Stimulated activated CD4-positive, alpha-beta T cell treated with anti-CD3 and anti-CD28 coated beads, Interleukin-15, amount 100 ng/mL, for 24 hours (primary cell): ENCODE measurements at regions not wholly inside any gene's neighbourhood (a gene's known extent, or its start where the extent isn't known, plus 50 kb on each side); places are given as distances from the start of the nearest gene placed in this dataset.

Experiments
- DNase-seq: peaks from one replicate; pipeline ENCODE4 v3.0.0-alpha.2; 2020

DNA sequence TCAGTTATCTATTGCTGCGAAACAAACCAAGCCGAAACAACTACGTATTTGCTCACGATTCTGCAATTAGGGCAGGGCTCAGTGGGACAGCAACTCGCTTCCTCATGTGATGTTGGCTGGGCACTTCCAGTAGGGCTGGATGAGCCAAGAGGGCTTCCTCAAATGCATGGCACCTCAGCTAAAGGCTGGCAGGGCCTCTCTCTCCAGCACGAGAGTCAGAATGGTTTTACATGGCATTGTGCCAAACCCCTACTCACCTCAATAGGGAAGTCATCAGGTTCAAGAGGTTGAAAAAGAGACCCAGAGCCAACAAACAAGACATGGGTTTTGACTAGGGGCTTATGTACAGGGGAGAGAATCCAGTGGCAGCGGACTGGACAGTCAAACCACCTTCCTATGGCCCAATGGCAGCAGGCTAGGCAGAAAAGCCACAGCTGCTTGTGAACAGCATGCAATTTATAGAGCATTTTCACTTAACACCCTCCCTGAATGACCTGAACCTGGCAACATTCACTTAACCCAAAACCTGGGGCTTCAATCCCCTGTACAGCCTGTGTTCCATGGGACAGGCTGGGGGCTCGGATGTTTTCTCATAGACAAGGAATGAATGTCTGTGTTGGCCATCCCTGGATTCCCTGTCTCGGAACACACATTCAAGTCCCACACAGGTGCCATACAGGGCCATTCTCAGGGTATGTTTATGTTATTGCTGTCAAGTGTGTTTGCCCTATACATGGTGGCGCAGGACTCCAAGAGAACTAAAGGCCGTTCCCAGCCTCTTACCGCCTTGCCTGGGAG lies 154.2 kb upstream of the NAV2 start:
- no peak for DNase-seq

DNA sequence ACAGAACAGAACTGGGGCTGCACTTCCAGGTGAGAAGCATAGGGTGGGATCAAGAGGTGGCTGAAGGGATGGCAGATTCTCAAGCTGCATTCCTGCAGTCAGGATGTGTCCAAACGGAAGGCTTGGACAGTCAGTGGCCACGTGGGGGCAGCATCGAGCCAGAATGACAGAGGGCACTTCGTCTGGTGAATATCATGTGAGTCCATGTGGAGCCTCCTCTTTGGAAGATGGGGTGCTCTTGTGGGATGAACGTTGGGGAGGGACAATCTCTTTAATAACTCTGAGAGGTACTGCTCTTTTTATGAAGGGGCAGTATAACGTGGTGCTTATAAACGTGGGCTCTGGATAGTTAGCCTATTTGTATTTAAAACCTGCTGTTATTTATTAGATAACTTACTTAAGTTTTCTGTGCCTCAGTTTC lies 154.9 kb upstream of the NAV2 start:
- DNase-seq, result peak; percentile 84

DNA sequence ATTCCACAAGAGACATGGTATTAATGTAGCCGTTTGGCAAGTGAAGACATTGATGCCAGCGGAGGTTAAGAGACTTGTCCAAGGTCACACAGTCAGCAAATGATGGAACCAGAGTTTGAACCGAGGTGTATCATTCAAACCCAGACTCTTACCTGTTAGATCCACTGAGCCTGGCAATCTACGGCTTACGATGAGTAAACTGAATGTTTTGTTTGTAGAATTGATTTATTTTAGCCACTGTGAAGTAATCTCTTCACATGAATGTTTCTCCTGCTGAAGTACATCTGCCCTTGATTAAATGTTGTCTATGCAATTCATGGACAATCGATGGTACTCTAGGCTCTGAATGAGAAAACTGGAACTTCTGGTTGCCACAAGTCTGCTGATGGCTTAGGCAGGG lies 155.5 kb upstream of the NAV2 start:
- no peak for DNase-seq

DNA sequence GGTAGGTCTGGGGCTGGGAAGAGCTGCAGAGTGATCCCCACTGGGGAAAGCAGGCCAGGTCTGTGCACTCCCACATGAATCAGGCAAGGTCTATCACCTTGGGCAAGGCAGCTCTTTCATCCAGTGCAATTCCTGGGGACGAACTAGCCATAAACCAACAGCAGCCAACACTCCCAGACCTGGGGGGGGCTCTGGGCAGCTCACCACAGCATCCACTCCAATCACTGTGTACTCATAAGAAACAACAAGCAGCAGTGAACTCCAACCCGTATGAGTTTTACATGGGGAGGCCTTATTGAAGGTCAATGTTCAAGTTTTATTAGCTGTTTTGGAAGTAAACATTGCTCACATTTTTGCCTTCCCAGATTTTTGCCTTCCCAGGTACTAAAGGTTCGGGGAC lies 157.4 kb upstream of the NAV2 start:
- DNase-seq, result no peak

DNA sequence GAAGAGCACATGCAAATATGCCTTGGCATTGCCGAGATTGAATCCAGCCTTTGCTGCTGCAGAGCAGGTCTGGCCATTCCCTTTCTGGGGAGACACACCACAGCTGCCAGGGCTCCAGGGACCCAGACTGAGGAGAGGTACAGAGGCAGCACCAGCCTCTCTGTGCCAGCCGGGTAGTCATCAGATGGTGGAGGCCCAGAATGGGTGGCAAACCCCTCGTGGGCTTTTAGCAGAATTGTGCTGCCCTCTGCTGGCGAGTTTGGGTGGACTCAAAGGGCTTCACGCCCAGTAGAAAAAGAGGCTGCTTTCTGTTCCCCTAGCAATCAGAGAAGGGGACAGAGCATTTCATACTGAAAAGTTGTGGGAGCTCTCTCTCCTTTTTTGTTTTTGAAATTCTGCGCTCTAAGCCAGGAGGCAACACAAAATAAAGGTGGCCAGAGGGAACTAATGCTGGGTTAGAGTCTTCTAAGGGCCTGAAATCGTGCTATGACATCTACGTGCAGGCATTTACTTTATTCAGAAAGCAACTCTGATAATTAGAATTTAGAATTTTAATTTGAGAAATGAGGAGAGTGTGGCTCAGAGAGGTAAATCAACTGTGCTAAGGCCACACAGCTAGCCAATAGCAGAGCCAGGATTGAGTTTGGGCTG lies 158.8 kb upstream of the NAV2 start:
- DNase-seq, result peak; percentile 85

DNA sequence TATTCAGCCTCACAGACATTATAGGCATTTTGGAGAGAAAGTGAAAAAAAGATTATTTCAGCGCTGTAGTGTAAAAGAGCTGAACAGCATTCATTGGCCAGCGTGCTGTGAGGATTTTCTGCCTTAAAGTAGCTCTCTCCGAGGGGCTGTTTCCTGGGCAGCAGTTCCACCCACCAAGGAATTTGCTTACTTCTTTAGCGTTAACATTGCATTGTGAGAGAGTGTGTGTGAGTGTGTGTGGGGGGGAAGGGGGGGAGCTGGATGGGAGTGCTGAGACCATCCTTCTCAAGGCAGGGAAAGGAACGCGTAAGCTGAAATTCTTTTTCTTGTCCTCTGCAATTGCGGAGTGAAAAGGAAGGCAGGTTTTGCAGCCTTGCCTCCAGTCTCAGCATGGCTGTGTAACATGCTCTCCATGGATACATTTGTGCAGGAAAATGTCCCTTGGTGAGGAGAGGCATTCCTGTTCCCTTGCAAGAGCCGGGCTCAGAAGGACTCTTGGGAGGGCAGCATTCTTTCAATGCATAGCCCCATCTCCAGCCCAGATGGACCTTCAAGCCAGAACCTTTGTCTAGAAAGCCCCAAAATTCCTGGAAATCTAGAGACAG lies 159.9 kb upstream of the NAV2 start:
- DNase-seq, result no peak

DNA sequence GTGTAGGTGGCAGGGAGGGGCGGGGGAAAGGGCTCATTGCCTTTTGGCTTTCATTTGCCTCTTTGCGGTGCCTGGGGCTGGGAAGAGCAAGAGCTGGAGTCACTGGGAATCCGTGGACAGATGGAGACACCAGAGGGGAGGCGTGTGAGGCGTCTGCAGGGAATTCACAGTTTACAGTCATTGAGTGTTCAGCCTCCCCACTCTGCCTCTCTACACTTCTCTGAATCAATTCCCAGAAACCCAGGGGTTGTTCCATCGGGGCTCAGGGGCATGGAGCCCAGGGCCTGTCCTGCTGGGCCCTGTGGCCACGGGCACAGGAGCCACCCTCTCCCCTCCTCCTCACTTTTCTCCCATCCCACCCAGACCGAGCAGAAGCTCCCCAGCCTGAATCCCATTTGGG lies 160.5 kb upstream of the NAV2 start:
- DNase-seq, result no peak

DNA sequence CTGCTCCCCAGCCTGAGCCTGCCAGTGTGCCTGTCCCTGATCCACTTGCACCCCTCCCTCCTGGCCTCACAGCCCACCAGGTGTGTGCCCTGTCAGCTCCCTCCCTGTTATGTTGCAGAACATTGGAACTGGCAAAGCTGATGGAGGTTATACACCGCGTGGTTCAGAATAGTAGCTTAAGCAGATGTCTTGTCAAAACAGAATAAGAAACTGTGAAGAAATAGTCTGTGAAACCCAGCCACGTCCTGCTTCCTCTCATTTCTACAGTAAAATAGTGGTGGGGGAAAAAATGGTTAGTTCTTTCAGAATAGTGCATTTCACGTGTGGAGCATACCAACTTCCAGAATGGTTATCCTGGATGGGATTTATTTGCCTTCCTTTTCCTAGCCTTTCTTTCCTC lies 161.2 kb upstream of the NAV2 start:
- DNase-seq, result no peak

DNA sequence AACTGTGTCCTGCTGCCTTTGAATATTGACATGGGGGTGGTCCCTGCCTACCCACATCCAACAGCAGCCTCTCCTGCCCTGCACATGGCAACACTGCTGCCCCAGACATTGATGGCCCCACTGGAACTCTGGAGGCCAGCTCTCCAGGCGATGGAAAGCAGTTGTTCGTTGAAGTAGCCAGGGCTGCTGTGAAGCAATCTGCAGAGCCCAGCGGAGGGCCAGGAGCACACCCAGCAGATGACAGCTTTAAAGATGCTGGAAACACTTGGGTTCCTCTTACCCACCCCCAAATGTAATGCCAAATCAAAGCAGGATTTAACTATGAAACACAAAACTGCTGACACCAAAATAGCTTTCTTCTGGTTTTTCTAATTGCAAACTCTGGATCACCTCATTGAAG lies 165.6 kb upstream of the NAV2 start:
- no peak for DNase-seq

DNA sequence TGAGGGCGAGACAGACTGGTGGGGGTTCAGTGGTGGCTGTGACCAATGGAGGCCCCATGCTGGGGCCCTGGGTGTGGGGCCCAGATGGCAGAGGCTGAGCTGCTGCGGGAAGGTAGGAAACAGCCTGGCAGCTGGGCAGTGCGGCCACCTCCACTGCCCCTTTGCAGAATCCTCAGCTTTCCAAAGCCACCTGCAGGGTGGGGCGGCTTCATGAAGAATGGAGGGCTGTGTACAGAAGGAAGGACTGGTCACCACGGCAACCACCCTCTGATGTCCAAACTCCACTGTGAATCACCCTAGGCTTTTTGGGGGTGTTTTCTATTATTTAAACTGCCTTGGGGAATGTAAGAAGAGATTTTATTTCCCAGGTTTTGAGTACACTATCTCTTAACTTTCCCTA lies 166.3 kb upstream of the NAV2 start:
- DNase-seq, result no peak

DNA sequence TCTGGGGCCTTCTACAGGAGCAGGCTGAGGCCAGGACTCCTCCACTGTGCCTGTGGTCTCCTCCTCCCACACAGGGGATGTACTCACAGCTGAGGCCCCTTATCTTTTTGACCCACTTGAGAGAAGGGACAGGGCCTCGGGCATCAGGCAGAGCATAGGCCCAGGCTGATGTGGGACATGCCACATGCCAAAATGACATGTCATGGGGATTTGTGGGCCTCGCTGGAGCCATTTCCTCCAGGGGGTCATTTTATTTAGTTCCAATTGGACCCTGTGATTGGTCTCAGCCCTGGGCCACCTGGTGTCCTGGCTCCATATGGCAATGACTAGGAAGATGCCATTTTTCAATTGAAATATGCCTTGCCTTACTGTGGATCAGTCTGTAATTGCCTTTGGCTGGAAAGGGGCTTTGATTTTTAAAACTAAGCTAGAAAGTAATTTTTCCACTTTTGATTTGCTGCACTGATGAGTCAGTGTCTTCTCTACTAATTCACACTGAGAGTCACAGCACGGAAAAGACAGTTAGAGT lies 171.1 kb upstream of the NAV2 start:
- no peak for DNase-seq

DNA sequence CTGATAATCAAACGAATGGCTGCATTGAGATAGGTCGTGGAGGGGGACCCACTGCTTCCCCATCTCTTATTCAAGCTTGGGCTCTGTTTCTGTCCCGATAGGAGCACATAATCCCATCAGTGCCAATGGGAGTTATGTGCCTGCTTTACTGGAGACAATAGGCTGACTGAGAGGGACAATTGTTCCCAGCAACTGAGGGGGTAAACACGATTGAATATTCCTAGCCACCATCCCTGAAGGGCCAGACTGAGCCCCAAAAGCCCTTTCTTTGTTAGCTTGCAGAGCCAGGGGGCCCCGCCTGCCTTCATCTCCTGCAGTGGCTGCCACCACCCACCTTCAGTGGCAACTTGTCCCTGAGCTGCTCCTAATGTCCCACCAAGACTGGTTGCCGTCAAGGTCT lies 172.8 kb upstream of the NAV2 start:
- no peak for DNase-seq

DNA sequence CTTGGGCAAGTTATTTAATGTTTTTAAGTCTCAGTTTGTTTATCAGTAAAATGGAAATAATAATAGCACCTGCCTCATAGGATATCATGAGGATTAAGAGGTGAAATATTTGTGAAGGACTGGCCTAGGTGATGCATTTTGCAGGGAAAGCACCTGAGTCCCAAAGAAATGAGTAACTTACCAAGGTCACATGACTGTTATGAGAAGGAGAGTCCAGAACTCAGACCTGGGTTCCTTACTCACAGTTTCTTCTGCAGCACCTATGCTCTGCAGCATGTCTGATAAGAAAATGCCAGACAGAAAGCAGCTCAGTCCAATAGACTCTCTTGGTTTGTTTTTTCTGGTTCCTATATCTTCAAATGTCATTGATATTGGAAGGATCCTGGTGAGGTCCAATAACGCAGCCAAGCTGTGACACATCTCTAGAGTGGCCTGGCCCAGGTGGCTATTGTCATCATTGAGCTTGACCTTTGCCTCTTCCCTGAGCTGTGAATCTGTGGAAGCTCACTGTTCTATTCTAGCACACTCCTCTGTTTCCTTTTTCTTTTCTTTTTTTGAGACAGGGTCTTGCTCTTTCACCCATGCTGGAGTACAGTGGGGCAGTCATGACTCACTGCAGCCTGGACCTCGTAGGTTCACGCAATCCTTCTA lies 174.7 kb upstream of the NAV2 start:
- DNase-seq, result no peak

DNA sequence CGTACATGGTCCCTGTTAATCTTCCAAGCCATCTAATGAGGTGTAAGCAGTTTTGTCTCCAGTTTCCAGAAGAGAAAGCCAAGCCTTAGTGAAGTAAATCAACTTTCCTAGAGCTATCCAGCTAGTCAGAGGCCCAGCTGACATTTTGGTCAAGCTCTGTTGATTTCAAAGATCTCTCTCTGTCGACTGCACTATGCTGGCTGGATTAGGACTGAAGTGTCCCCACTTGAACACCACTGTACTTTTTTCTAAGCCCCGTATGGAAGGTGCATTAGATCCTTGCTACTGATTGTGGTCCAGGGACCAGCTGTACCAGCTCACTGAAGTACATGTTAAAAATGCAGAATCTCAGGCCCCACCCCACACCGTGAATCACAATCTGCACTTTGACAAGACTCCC lies 176.5 kb upstream of the NAV2 start:
- DNase-seq, result no peak

DNA sequence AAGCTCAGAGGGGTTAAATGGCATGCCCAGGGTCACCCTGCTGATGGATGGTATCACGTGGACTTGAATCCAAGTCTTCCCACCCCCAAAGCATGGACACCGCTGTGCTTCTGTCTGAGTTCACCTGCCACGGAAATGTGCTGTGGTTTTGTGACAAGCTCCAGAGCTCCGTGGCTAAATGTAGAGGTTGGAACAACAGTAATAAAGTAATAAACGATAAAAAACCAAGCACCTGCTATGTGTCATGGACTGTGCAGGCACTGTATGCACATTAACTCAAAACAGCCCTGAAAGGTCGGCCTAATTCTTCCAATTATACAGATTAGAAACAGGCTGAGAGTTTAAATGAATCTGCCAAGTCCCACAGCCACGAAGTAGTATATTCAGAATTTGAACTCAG lies 182.1 kb upstream of the NAV2 start:
- no peak for DNase-seq

DNA sequence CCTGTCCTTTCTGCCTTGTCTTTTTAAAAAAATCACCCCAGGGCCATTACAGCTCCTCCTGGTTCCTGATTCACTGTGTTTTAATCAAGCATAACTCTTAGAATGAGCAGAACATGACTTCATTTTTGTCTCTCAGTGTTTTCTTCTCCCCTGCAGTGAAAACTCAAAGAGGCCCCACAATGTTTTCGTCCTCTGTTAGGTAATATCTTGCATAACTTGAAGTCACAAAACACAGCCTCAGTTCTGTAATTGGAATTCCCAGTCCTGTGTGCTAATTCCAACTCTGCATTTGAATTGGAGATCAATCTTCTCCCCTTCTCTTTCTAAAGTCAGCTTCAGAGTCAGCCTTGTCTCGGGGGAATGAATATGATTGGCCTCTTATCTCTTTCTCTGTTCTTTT lies 186.5 kb upstream of the NAV2 start:
- no peak for DNase-seq

DNA sequence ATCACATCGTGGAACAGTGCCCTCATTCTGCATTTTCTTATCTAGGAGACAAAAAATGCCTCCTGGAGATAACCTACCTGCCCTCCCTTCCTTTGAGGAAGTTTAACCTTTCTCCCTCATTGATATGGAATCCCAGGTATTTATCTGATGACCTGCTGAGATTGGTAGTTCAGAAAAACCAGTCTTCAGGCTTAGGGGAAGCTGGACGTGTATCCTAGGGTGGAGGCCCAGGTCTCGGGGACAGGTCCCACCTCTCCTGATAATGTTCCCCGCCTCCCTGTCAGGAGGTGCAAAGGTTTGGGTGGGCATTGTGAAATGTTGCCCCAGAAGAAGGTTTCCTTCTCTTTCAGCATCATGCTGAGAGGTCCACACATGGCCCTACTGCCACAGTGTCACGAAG lies 186.9 kb upstream of the NAV2 start:
- no peak for DNase-seq

DNA sequence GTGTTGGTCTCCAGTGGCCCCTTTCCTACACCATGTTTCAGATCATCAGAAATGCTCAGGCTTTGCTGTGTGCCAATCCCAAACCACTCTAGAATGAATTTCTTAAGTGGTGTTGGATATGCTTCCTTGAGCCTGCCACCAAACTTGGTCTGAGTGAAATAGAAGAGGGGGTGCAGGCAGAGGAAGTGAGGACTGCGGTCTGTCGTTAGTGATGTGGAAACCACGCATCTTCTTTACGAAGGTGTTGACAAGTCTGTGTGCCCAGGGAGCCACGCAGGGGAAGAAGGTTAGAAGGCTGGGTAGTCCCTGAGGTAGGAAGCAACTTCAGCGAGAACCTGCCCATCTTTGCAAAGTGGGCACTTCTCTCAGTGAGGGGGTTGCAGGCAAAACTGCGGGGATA lies 187.4 kb upstream of the NAV2 start:
- DNase-seq, result no peak

DNA sequence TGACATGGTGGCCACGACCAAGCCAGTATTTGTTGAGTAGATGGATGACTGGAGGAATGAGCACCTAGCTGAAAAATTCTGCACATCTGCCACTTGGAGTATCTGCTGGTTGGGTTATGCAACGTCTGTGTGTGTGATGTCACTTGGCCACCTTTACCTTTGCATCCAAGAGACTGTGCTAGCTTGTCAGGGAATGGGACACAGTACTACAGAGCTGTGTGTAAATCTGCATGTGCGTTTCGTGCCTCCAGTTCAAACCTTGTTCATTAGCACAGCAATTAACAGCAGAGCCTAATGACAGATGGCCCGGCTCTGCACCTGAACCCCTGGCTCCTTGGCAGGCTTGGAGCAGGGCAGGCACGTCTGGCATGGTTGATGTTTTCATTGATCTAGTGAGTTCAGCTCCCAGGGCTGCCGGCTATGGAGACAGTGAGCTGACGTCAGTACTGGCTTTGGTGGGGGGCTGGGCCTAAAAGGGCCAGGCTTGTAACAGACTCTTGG lies 188.4 kb upstream of the NAV2 start:
- no peak for DNase-seq

DNA sequence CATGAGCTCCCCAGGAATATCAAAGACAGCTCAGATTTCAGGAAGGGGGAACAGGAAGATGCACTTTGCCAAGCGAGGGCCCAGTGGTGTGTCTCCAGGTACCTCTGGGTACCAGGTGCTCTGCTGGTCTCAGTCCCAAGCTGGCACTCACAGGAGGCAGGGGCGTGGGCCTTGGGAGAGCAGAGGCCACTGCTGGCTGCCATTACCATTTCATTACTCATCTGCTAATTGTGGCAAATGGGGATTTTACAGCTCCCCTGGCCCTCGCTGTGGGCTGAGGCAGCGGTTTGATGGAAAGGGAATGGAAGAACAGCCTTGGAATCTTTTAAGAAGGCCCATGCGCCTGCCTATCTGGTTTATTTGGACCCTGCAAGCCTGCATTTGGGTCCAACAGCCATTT lies 192.0 kb upstream of the NAV2 start:
- DNase-seq, result no peak

DNA sequence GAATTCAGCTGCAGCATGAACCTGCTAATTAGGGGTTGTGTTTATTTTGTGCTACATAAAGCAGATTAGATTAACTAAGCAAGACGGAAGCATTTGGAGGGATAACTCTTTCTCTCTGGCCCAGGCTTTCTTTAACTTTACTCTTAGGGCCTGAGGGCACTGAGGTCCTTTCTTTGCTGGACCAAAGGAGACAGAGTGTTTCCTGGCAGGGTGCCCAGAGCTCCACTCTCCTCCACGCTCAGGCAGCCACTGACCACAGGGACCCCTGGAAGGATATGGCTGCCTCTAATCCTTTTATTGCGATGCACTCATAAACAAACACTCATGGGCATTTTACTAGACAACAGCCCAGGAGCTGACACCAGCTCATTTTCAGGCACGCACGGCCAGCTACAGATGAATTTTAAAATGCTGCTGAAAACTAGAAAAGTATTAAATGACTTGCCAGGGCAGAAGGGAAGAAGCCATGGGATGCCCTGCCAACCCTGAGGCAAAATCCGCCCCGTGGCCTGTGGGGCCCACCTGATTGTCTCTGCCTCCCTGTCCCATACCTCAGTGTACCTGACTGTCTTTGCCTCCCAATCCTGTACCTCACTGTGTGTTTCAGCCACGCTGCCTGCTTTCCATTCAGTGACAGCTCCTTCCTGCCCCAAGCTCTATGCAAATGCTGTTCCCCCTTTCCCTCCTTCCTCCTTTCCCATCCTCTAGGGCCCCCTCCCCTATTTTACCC lies 192.6 kb upstream of the NAV2 start:
- DNase-seq, result no peak

DNA sequence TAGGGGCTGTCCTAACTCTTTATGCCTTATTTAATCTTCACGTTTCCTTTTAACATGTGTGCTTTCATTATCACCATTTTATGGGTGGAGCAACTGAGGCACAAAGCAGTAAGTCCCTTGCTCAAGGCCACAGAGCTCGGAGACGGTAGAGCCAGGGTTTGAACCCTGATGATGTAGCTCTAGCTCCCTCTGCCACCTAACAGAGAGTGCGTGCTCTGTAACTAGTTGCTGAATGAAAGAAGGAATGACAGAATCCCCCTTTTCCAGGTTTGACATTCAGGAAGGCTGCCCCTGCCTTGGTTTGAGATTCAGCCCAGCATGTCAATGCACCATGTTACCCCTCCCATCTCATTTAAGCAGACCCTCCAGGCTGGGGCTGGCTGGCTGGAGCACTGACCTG lies 193.3 kb upstream of the NAV2 start:
- DNase-seq, result no peak

DNA sequence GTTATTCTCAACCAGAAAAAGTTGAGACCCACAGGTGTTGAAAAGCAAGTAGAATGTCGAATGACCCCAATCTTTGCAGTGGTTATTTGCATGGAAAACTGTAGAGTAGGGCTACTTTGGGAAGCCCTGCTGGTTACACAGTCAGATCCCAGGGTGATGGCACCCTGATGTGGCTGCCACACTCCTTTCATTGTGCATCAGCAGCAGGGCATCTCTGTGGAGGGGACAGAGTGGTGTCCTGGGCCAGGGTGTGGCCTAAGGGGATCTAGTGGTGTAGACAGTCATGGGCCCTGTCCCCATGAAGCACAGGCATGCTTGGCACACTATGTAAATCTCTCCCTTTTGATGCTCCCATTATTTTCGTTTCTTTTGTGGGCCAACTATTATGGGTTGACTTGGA lies 199.4 kb upstream of the NAV2 start:
- DNase-seq, result no peak
